ENCODE measurements at regions not wholly inside any gene's neighbourhood (a gene's known extent, or its start where the extent isn't known, plus 50 kb on each side); places are given as distances from the start of the nearest gene placed in this dataset.

DNA sequence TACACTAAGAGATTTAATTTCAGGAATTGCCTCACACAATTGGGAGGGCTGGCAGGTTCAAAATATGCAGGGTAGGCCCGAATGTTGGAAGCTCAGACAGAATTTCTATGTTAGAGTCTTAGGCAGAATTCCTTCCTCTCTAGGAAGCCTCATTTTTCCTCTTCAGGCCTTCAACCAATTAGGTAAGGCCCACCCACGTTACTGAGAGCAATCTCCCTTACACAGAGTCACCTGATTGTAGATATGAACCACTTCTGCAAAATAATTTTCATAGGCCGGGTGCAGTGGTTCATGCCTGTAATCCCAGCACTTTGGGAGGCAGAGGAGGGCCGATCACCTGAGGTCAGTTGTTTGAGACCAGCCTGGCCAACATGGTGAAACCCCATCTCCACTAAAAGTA is 50.2 kb upstream of the HIVEP1 start:
- no peak overlapping the region for H3K9ac ChIP-seq (ENCODE audit: low read depth, low read length)
- H3K9me3 ChIP-seq (ENCODE audit: insufficient read depth, low read depth, low read length) = no peaks in the 10 kb centered on the region
- peaks cover 2% of the 10 kb centered on the region; the same call in 1 of the 2 replicates for H3K4me1 ChIP-seq (ENCODE audit: insufficient read depth, low read length)
- no peak overlapping the region for H3K4me3 ChIP-seq (ENCODE audit: low read length)
- no peaks in the 10 kb centered on the region for H3K36me3 ChIP-seq (ENCODE audit: insufficient read depth, low read depth, low read length)
- H3K27me3 ChIP-seq (ENCODE audit: insufficient read depth, low read length) = no peaks in the 10 kb centered on the region
- H3K27ac ChIP-seq (ENCODE audit: low read length) = no peak overlapping the region

DNA sequence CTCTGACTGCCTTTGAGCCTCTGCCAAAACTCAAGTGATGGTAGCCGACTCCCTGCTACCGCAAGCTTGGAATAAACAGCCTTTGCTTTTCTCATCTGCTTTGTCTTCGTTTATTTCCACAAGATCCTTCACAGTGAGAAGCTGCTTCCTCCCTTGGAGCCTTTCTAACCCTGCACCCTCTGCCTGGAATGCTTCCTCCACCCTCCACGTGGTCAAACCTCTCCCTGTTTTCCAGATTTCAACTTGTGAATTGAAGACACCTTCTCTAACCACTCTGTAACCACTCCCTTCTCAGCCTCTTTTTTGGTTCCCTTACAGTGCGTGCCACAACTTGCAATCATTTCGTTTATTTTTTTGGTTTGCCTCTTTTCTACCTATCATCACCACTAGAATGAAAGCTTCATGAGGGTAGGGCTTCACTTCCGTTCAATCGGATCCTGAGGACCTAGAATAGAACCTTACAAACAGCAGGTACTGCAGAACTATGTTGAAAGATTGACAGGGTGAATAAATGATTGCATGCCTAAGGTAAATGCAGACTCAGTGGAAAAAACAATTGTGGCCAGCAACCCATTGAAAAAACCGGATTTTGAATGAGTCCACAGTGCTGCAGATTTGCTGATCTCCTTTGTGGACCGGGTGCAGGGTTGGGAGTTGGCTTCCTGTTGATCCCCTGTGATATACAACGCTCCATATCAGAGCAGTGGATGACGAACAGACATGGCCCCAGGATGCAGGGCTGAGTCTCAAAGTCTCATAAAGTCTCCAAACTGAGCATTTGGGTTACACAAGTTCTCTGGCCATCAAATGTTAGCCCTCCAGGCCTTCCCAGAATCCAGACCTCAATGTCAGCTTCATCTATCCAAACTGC is 51.0 kb upstream of the HIVEP1 start:
- Histone ChIP-seq H3K36me3 (ENCODE audit: insufficient read depth, low read depth, low read length) (no peaks in the 10 kb centered on the region), H3K27ac (ENCODE audit: low read length) (no peak overlapping the region), H3K9ac (ENCODE audit: low read depth, low read length) (no peak overlapping the region), H3K4me1 (ENCODE audit: insufficient read depth, low read length) (peaks cover 2% of the 10 kb centered on the region; the same call in 1 of the 2 replicates), H3K9me3 (ENCODE audit: insufficient read depth, low read depth, low read length) (no peaks in the 10 kb centered on the region), H3K4me3 (ENCODE audit: low read length) (no peak overlapping the region), H3K27me3 (ENCODE audit: insufficient read depth, low read length) (no peaks in the 10 kb centered on the region)

DNA sequence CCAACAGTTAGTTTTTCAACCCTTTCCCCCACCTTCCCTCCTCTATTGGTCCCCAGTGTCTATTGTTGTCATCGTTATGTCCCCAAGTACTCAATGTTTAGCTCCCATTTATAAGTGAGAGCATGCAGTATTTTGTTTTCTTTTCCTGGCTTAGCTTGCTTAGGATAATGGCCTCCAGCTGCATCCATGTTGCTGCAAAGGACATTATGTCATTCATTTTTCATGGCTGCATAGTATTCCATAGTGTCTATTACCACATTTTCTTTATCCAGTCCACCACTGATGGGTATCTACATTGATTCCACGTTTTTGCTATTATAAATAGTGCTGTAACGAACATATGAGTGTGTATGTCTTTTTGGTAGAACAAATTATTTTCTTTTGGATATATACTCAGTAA is 55.3 kb upstream of the HIVEP1 start:
- Histone ChIP-seq H3K4me3 (ENCODE audit: low read length) (no peak overlapping the region), H3K27ac (ENCODE audit: low read length) (no peak overlapping the region), H3K36me3 (ENCODE audit: insufficient read depth, low read depth, low read length) (no peaks in the 10 kb centered on the region)

DNA sequence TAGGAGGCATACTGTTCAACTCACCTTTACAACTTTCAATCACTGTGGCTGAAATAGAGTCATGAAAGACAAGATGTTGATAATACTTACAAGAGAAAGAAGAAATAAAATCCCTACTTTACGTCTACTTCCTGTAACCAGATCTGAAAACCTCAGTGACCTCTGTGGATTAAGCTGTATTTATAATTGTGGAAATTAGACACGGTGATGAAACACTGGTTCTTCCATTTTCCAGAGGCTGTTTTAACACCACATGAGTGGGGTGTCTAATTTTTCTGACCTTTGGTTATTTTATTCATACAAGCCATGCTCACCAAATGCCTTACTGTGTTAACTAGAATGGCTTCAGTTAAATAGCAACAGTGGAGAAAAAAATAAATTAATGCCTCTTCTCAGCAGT is 58.5 kb upstream of the HIVEP1 start:
- no peak overlapping the region for H3K27ac ChIP-seq (ENCODE audit: low read length)
- H3K36me3 ChIP-seq (ENCODE audit: insufficient read depth, low read depth, low read length) = no peaks in the 10 kb centered on the region
- no peak overlapping the region for H3K4me3 ChIP-seq (ENCODE audit: low read length)
- H3K27me3 ChIP-seq (ENCODE audit: insufficient read depth, low read length) = no peaks in the 10 kb centered on the region
- no peaks in the 10 kb centered on the region for H3K4me1 ChIP-seq (ENCODE audit: insufficient read depth, low read length)
- H3K9me3 ChIP-seq (ENCODE audit: insufficient read depth, low read depth, low read length) = no peaks in the 10 kb centered on the region
- H3K9ac ChIP-seq (ENCODE audit: low read depth, low read length) = no peak overlapping the region

More for the DNA sequence above, 55.3 kb upstream of the HIVEP1 start:
- H3K9ac ChIP-seq (ENCODE audit: low read depth, low read length) = no peak overlapping the region
- H3K4me1 ChIP-seq (ENCODE audit: insufficient read depth, low read length) = no peaks in the 10 kb centered on the region
- no peaks in the 10 kb centered on the region for H3K27me3 ChIP-seq (ENCODE audit: insufficient read depth, low read length)
- no peaks in the 10 kb centered on the region for H3K9me3 ChIP-seq (ENCODE audit: insufficient read depth, low read depth, low read length)

DNA sequence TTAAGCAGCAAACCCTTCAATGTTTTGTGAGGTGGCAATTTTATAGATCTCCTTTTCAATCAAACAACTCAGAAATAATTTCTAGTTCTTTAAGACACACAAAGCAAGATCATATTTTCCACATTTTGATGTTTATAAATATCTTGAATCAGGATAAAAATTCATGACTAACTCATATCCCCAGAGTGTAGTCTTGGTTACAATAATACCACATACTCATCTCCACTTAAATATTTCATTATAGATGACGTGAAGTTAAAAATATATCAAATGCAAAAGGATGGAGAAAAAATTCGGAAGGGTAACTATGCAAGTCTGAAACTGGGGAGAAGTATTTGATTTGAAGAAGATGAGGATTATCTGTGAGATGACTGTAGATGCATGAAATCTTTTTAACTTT is 59.8 kb upstream of the HIVEP1 start:
- Histone ChIP-seq H3K27me3 (ENCODE audit: insufficient read depth, low read length) (no peaks in the 10 kb centered on the region), H3K36me3 (ENCODE audit: insufficient read depth, low read depth, low read length) (no peaks in the 10 kb centered on the region), H3K9ac (ENCODE audit: low read depth, low read length) (no peak overlapping the region), H3K4me1 (ENCODE audit: insufficient read depth, low read length) (no peaks in the 10 kb centered on the region), H3K4me3 (ENCODE audit: low read length) (no peak overlapping the region), H3K9me3 (ENCODE audit: insufficient read depth, low read depth, low read length) (no peaks in the 10 kb centered on the region), H3K27ac (ENCODE audit: low read length) (no peak overlapping the region)

DNA sequence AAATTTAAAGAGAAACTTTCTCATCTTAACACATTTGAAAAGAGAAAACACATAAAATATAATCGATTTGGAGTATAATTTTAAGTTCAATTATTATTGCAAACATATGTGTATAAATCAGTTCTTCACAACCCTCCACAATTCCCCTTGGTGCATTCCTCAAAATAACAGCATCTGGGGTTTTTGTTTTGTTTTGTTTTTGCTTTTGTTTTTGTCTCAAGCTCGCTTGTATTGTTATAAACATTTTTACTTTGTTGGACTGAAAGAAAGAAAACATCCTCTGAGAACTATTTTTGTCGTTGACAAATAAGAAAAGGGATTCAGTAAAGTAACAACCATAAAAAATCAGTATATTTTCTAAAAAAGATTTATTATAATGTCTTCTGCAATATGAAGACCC is 60.2 kb upstream of the HIVEP1 start:
- Histone ChIP-seq H3K36me3 (ENCODE audit: insufficient read depth, low read depth, low read length) (no peaks in the 10 kb centered on the region), H3K9ac (ENCODE audit: low read depth, low read length) (no peak overlapping the region), H3K27ac (ENCODE audit: low read length) (no peak overlapping the region), H3K9me3 (ENCODE audit: insufficient read depth, low read depth, low read length) (no peaks in the 10 kb centered on the region), H3K4me1 (ENCODE audit: insufficient read depth, low read length) (no peaks in the 10 kb centered on the region), H3K27me3 (ENCODE audit: insufficient read depth, low read length) (no peaks in the 10 kb centered on the region), H3K4me3 (ENCODE audit: low read length) (no peak overlapping the region)

DNA sequence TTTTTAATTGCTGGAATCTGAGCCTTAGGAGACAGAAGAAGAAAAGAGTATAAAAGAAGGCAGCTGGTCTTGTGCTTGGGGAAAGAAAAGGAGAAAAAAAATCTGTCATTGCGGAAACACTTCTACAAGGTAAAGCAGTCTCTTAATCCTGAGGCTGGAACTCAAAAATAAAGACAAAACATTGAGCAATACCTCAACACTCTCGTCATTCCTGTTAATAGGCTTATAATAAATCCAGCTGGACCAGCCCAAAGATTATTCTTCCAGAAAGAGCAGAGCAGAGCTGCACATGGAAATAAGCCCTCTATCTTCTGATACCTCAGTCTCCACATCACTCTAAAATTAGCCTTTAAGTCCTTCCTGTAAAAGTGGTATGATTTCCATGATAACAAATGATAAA is 62.0 kb upstream of the HIVEP1 start:
- H3K36me3 ChIP-seq (ENCODE audit: insufficient read depth, low read depth, low read length) = no peaks in the 10 kb centered on the region
- no peaks in the 10 kb centered on the region for H3K9me3 ChIP-seq (ENCODE audit: insufficient read depth, low read depth, low read length)
- H3K27me3 ChIP-seq (ENCODE audit: insufficient read depth, low read length) = no peaks in the 10 kb centered on the region
- no peak overlapping the region for H3K4me3 ChIP-seq (ENCODE audit: low read length)
- no peaks in the 10 kb centered on the region for H3K4me1 ChIP-seq (ENCODE audit: insufficient read depth, low read length)
- no peak overlapping the region for H3K9ac ChIP-seq (ENCODE audit: low read depth, low read length)
- H3K27ac ChIP-seq (ENCODE audit: low read length) = no peak overlapping the region

DNA sequence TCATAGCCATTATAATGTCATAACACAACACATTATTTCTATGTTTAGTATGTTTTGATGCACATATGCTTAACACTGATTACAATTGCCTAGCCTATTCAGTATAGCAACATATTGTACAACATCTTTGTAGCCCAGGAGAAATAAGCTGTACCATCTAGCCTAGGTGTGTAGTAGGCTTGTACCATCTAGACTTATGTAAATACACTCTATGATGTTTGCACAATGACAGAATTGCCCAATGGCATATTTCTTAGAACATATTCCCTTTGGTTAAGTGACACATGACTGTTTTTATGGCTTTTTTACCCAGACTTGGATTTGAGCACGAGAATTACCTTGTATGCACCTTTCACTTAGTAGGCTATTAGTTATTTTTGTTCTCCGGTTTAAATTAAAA is 64.5 kb upstream of the HIVEP1 start:
- Histone ChIP-seq H3K27ac (ENCODE audit: low read length) (no peak overlapping the region), H3K4me1 (ENCODE audit: insufficient read depth, low read length) (no peaks in the 10 kb centered on the region), H3K36me3 (ENCODE audit: insufficient read depth, low read depth, low read length) (no peaks in the 10 kb centered on the region), H3K9me3 (ENCODE audit: insufficient read depth, low read depth, low read length) (no peaks in the 10 kb centered on the region), H3K4me3 (ENCODE audit: low read length) (no peak overlapping the region), H3K9ac (ENCODE audit: low read depth, low read length) (no peak overlapping the region), H3K27me3 (ENCODE audit: insufficient read depth, low read length) (no peaks in the 10 kb centered on the region)

DNA sequence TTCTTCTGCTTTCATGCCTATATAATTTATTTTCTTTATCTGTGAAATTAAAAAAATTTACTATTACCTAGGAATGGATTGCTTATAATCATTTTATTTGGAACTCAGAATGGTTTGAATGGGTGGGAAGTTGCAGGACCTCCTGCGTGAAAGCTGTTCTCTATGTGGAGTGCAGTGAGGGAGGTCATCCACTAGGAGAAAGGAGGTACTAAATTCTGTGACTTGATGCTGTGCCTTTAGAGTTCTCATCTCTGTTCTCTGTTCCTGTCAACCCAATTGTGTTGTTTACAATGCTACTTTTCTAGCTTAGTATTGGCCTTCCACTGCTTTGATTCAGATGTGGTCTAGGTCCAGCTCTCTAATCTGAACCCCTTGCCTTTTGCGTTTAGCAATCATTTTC is 65.0 kb upstream of the HIVEP1 start:
- Histone ChIP-seq H3K36me3 (ENCODE audit: insufficient read depth, low read depth, low read length) (no peaks in the 10 kb centered on the region), H3K27ac (ENCODE audit: low read length) (no peak overlapping the region), H3K4me1 (ENCODE audit: insufficient read depth, low read length) (no peaks in the 10 kb centered on the region), H3K9me3 (ENCODE audit: insufficient read depth, low read depth, low read length) (no peaks in the 10 kb centered on the region), H3K27me3 (ENCODE audit: insufficient read depth, low read length) (no peaks in the 10 kb centered on the region), H3K9ac (ENCODE audit: low read depth, low read length) (no peak overlapping the region), H3K4me3 (ENCODE audit: low read length) (no peak overlapping the region)

DNA sequence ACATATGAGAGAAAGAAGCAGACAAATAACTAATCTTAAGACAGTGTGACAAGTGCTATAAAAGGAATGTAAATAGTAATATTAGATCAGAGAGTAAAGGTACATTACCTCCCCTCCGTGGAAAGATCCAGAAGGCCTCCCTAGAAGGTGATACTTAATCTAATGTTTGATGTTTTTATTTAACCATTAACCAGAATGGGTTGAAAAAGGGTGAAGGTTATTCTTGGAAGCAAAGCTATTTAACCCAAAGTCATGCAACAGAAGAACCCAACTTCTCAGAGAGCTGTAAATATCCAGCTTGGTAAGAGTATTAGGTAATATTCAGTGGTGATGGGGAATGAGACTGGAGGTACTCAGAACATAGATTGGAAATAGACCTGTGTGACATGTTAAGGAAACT is 68.0 kb upstream of the HIVEP1 start:
- Histone ChIP-seq H3K27ac (ENCODE audit: low read length) (no peak overlapping the region), H3K4me1 (ENCODE audit: insufficient read depth, low read length) (no peaks in the 10 kb centered on the region), H3K9me3 (ENCODE audit: insufficient read depth, low read depth, low read length) (no peaks in the 10 kb centered on the region), H3K9ac (ENCODE audit: low read depth, low read length) (no peak overlapping the region), H3K36me3 (ENCODE audit: insufficient read depth, low read depth, low read length) (no peaks in the 10 kb centered on the region), H3K27me3 (ENCODE audit: insufficient read depth, low read length) (no peaks in the 10 kb centered on the region), H3K4me3 (ENCODE audit: low read length) (no peak overlapping the region)

DNA sequence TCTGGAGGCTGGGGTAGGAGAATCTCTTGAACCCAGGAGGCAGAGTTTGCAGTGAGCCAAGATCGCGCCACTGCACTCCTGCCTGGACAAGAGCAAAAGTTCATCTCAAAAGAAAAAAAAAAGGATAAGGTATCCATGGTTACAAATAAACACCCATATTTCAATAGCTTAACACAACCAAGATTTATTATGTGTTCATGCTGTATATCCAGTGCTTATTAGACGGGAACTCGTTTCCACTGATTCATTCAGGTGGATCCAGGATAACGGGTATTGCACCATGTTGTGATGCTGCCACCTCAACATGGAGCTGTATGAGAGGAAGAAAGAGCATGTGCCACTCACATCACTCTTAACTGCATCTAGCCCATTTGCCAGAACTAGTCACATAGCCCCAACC is 69.1 kb upstream of the HIVEP1 start:
- no peak overlapping the region for H3K4me3 ChIP-seq (ENCODE audit: low read length)
- H3K4me1 ChIP-seq (ENCODE audit: insufficient read depth, low read length) = peaks cover 4% of the 10 kb centered on the region; the same call in 1 of the 2 replicates
- no peaks in the 10 kb centered on the region for H3K36me3 ChIP-seq (ENCODE audit: insufficient read depth, low read depth, low read length)

DNA sequence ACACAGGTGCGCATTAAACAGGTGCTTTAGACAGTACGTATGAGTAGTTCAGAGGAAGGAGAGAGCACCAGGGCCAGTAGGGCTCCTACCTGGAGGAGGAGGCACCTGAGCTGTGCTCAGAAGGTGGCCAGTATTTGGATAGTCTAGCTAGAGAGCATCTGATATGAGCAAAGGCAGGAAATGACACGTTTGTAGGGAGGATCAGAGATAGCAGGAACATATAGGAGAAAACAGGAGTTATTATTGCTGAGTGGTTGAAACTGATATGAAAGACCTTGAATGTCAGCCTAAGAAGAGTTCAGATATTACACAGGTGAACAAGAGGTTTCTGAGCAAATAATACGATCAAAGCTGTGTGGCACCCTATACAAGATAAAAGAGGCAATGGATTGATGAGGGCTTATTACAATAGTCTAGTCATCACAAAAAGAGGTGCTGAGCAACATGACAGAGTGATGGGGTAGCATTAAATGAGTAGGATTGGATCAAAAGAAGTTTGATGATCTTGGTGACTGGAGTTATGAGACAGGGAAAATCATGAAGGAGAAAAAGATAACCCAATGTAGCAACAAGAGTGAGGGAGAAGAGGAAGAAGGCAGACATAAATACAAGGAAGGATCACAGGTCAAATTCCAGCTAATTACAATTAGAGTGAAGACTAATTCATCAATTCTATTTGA is 69.8 kb upstream of the HIVEP1 start:
- Histone ChIP-seq H3K9ac (ENCODE audit: low read depth, low read length) (no peak overlapping the region), H3K4me1 (ENCODE audit: insufficient read depth, low read length) (peaks cover 9% of the 10 kb centered on the region; the same call in 1 of the 2 replicates), H3K27me3 (ENCODE audit: insufficient read depth, low read length) (no peaks in the 10 kb centered on the region), H3K4me3 (ENCODE audit: low read length) (no peak overlapping the region), H3K27ac (ENCODE audit: low read length) (no peak overlapping the region), H3K36me3 (ENCODE audit: insufficient read depth, low read depth, low read length) (no peaks in the 10 kb centered on the region), H3K9me3 (ENCODE audit: insufficient read depth, low read depth, low read length) (no peaks in the 10 kb centered on the region)

More for the DNA sequence above, 69.1 kb upstream of the HIVEP1 start:
- H3K9me3 ChIP-seq (ENCODE audit: insufficient read depth, low read depth, low read length) = no peaks in the 10 kb centered on the region
- H3K27me3 ChIP-seq (ENCODE audit: insufficient read depth, low read length) = no peaks in the 10 kb centered on the region
- H3K9ac ChIP-seq (ENCODE audit: low read depth, low read length) = no peak overlapping the region
- H3K27ac ChIP-seq (ENCODE audit: low read length) = no peak overlapping the region
